GM18909 (cell line): ENCODE measurements at regions not wholly inside any gene's neighbourhood (a gene's known extent, or its start where the extent isn't known, plus 50 kb on each side); places are given as distances from the start of the nearest gene placed in this dataset.

Experiments
- ATAC-seq: cut with Tn5 transposase; IDR thresholded peaks from one replicate; pipeline ENCODE4 v1.9.1; 2021; ENCODE audit warnings: mild to moderate bottlenecking; ENCODE audit not compliant: unreplicated experiment, poor library complexity

GRCh38 chr1:163864207-163864606, 542.5 kb downstream of the NUF2 start:
- no peak for ATAC-seq

GRCh38 chr1:163866564-163866963, 544.8 kb downstream of the NUF2 start:
- ATAC-seq, result no peak

GRCh38 chr1:163870666-163871065, 548.9 kb downstream of the NUF2 start:
- ATAC-seq, result no peak

- no peak for ATAC-seq
Measured at GRCh38 chr1:163872067-163872466, 550.3 kb downstream of the NUF2 start.

- ATAC-seq, result no peak
Measured at GRCh38 chr1:163874070-163874469, 552.3 kb downstream of the NUF2 start.

GRCh38 chr1:163875200-163875926, 553.6 kb downstream of the NUF2 start:
- no peak for ATAC-seq

- ATAC-seq, result no peak
Measured at GRCh38 chr1:163875927-163876320, 554.2 kb downstream of the NUF2 start.

- ATAC-seq, result no peak
Measured at GRCh38 chr1:163876546-163876945, 554.8 kb downstream of the NUF2 start.

GRCh38 chr1:163877016-163877415, 555.3 kb downstream of the NUF2 start:
- no peak for ATAC-seq

- no peak for ATAC-seq
Measured at GRCh38 chr1:163885510-163885909, 563.8 kb downstream of the NUF2 start.

- no peak for ATAC-seq
Measured at GRCh38 chr1:163896001-163896400, 574.2 kb downstream of the NUF2 start.

GRCh38 chr1:163897412-163898155, 575.8 kb downstream of the NUF2 start:
- no peak for ATAC-seq

- ATAC-seq, result no peak
Measured at GRCh38 chr1:163906283-163906682, 584.5 kb downstream of the NUF2 start.

- no peak for ATAC-seq
Measured at GRCh38 chr1:163912170-163912884, 590.6 kb downstream of the NUF2 start.

GRCh38 chr1:163914785-163915413, 593.1 kb downstream of the NUF2 start:
- no peak for ATAC-seq

GRCh38 chr1:163922743-163923201, 601.0 kb downstream of the NUF2 start:
- ATAC-seq, result peak; percentile 88

GRCh38 chr1:163924041-163924440, 602.3 kb downstream of the NUF2 start:
- no peak for ATAC-seq

GRCh38 chr1:163927493-163927892, 605.7 kb downstream of the NUF2 start:
- ATAC-seq, result no peak

GRCh38 chr1:163928069-163928468, 606.3 kb downstream of the NUF2 start:
- no peak for ATAC-seq

GRCh38 chr1:163928651-163929050, 606.9 kb downstream of the NUF2 start:
- ATAC-seq, result no peak

GRCh38 chr1:163932901-163933300, 611.1 kb downstream of the NUF2 start:
- ATAC-seq, result no peak
